ENCODE measurements at regions not wholly inside any gene's neighbourhood (a gene's known extent, or its start where the extent isn't known, plus 50 kb on each side); places are given as distances from the start of the nearest gene placed in this dataset.

- TF ChIP-seq CTCF (IDR thresholded peaks at IDR 0.05) (no peak), POLR2A (IDR thresholded peaks at IDR 0.05) (no peak)
These were observed 1571.5 kb upstream of the WWC1 start for GRCh38 chr5:166719991-166720390.
